ENCODE measurements at regions not wholly inside any gene's neighbourhood (a gene's known extent, or its start where the extent isn't known, plus 50 kb on each side); places are given as distances from the start of the nearest gene placed in this dataset.

DNA sequence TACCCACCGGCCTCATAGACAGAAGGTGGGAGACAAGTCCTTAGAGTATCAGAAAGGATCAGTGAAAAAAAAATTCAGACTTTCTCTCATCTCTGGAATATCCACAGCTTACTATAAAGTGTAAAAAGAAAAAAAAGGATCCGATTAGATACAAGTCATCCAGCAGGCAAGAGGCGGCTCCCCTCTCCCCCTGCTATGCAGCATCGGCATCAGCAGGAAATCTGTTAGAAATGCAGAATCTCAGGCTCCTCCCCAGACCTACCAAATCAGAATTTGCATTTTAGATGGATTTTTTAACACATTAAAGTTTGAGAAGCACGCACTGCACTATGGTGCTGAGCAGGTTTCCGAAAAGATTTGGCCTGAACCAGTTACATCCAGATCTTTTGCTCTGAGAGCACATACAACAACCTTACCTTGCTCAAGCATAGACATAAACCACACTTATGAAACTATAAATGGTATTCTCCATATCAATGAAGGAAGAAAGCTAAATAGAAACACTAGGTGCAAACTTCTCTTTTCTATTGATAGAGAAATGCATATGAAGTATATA, 117.0 kb upstream of the POU3F2 start:
- no peak for DNase-seq (ENCODE audit: low read depth in 1 of 2, low spot score in 1 of 2)
- TF ChIP-seq GABPA (IDR thresholded peaks at IDR 0.05; ENCODE audit: low read depth) (no peak), REST (IDR thresholded peaks at IDR 0.05; ENCODE audit: insufficient replicate concordance, low read depth) (no peak), POLR2AphosphoS5 (IDR thresholded peaks at IDR 0.05; ENCODE audit: low read depth) (no peak), SPI1 (IDR thresholded peaks at IDR 0.05; ENCODE audit: borderline replicate concordance, low read depth) (no peak)
- TF ChIP-seq, protein P1, sequence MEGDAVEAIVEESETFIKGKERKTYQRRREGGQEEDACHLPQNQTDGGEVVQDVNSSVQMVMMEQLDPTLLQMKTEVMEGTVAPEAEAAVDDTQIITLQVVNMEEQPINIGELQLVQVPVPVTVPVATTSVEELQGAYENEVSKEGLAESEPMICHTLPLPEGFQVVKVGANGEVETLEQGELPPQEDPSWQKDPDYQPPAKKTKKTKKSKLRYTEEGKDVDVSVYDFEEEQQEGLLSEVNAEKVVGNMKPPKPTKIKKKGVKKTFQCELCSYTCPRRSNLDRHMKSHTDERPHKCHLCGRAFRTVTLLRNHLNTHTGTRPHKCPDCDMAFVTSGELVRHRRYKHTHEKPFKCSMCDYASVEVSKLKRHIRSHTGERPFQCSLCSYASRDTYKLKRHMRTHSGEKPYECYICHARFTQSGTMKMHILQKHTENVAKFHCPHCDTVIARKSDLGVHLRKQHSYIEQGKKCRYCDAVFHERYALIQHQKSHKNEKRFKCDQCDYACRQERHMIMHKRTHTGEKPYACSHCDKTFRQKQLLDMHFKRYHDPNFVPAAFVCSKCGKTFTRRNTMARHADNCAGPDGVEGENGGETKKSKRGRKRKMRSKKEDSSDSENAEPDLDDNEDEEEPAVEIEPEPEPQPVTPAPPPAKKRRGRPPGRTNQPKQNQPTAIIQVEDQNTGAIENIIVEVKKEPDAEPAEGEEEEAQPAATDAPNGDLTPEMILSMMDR (IDR thresholded peaks at IDR 0.05; ENCODE audit: insufficient read depth, low read length) = no peak
- no peak overlapping the region for H3K4me3 ChIP-seq (replicated peaks; ENCODE audit: insufficient read depth, low read length)

DNA sequence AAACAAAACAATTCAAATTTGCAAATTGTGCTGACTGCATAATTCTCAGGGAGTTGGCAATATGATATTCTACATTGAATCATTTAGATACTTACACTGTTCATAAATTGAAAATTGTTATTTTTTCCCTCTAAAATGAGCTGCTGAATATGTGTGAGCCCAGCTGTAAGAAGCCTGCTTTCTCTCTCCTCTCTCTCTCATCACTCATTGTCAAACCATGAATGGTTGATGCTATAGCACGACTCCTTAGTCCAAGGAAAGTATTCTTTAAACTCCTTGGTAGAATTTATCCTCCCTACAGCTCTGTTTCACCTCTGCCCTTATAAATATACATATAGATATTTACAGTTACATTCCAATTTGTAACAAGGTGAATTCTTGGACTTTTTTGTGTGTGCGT, 116.4 kb upstream of the POU3F2 start:
- Histone ChIP-seq H3K27ac (replicated peaks) (no peak overlapping the region), H3K27me3 (ENCODE audit: insufficient read depth, poor library complexity, severe bottlenecking) (peaks cover 8% of the 10 kb centered on the region), H3K4me3 (replicated peaks; ENCODE audit: insufficient read depth, low read length) (no peak overlapping the region)
- DNase-seq (ENCODE audit: low read depth in 1 of 2, low spot score in 1 of 2) = no peak
- TF ChIP-seq REST (IDR thresholded peaks at IDR 0.05; ENCODE audit: insufficient replicate concordance, low read depth) (no peak), POLR2AphosphoS5 (IDR thresholded peaks at IDR 0.05; ENCODE audit: low read depth) (no peak), SPI1 (IDR thresholded peaks at IDR 0.05; ENCODE audit: borderline replicate concordance, low read depth) (no peak), GABPA (IDR thresholded peaks at IDR 0.05; ENCODE audit: low read depth) (no peak)
- TF ChIP-seq, protein P1 (IDR thresholded peaks at IDR 0.05; ENCODE audit: insufficient read depth, low read length) = no peak

More for the DNA sequence above, 117.0 kb upstream of the POU3F2 start:
- peaks cover 8% of the 10 kb centered on the region for H3K27me3 ChIP-seq (ENCODE audit: insufficient read depth, poor library complexity, severe bottlenecking)
- H3K27ac ChIP-seq (replicated peaks) = no peak overlapping the region

DNA sequence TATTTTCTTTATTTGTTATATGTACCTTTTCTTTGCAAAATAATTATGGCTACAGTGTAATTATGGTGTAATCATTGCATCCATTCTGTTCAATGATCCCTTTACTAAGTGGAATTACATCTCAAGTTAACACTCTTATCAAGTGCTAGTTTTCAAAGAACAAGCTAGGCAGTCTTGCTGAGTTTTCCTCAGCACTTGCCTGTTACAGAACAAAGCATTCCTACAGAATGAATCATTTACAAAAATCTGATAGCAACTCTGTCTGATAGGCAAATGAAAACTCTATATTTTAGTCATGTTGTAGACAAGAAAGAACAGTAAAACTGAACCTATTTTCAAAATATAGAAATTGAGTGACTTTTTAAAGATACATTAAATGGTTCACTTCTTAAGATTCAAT, 109.8 kb upstream of the POU3F2 start:
- H3K27me3 ChIP-seq (ENCODE audit: insufficient read depth, poor library complexity, severe bottlenecking) = peaks cover 7% of the 10 kb centered on the region
- H3K4me3 ChIP-seq (replicated peaks; ENCODE audit: insufficient read depth, low read length) = no peak overlapping the region
- TF ChIP-seq POLR2AphosphoS5 (IDR thresholded peaks at IDR 0.05; ENCODE audit: low read depth) (no peak), GABPA (IDR thresholded peaks at IDR 0.05; ENCODE audit: low read depth) (no peak), REST (IDR thresholded peaks at IDR 0.05; ENCODE audit: insufficient replicate concordance, low read depth) (no peak), SPI1 (IDR thresholded peaks at IDR 0.05; ENCODE audit: borderline replicate concordance, low read depth) (no peak)
- TF ChIP-seq, protein P1 (IDR thresholded peaks at IDR 0.05; ENCODE audit: insufficient read depth, low read length) = no peak
- H3K27ac ChIP-seq (replicated peaks) = no peak overlapping the region
- DNase-seq (ENCODE audit: low read depth in 1 of 2, low spot score in 1 of 2) = no peak

All from HL-60 (cell line).